Choroid plexus epithelial cell (primary cell): ENCODE measurements at regions not wholly inside any gene's neighbourhood (a gene's known extent, or its start where the extent isn't known, plus 50 kb on each side); places are given as distances from the start of the nearest gene placed in this dataset.

Source experiments
- DNase-seq: peaks from one replicate; pipeline ENCODE4 v3.0.0-alpha.2; 2010; ENCODE audit warnings: low read depth
- H3K4me3 ChIP-seq: 2 replicates; pipeline ENCODE4 v1.5.1; 2011; ENCODE audit warnings: low read depth, mild to moderate bottlenecking, control low read depth, low read length, moderate library complexity
- TF ChIP-seq, protein P1 (sequence below): conservative IDR thresholded peaks from 2 replicates; pipeline ENCODE4 v1.5.1; 2011; ENCODE audit warnings: low read depth, mild to moderate bottlenecking, control low read depth, inconsistent platforms, low read length, moderate library complexity

GRCh38 chr6:10310826-10311225, 104.0 kb downstream of the TFAP2A start:
- DNase-seq, result no peak
- TF ChIP-seq, protein P1, sequence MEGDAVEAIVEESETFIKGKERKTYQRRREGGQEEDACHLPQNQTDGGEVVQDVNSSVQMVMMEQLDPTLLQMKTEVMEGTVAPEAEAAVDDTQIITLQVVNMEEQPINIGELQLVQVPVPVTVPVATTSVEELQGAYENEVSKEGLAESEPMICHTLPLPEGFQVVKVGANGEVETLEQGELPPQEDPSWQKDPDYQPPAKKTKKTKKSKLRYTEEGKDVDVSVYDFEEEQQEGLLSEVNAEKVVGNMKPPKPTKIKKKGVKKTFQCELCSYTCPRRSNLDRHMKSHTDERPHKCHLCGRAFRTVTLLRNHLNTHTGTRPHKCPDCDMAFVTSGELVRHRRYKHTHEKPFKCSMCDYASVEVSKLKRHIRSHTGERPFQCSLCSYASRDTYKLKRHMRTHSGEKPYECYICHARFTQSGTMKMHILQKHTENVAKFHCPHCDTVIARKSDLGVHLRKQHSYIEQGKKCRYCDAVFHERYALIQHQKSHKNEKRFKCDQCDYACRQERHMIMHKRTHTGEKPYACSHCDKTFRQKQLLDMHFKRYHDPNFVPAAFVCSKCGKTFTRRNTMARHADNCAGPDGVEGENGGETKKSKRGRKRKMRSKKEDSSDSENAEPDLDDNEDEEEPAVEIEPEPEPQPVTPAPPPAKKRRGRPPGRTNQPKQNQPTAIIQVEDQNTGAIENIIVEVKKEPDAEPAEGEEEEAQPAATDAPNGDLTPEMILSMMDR, result no peak
- H3K4me3 ChIP-seq, result no peak overlapping the region

DNA sequence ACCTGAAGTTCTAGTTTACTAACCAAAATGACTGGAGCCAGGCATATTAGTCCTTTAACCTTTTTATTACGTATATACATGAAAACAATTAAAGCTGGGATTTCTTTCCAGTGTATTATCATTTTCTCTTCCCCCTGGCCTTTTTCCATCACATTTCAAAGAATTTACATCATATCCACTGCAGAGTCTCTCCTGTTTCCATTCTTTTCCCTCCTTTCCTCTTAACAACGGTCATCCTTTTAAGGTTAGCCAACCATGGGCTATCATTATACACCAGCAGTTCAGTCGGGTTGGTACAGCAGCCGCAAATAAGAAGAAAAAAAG, 104.6 kb downstream of the TFAP2A start:
- TF ChIP-seq, protein P1, result no peak
- no peak overlapping the region for H3K4me3 ChIP-seq
- no peak for DNase-seq

GRCh38 chr6:10309457-10310329, 105.2 kb downstream of the TFAP2A start:
- DNase-seq, result no peak
- H3K4me3 ChIP-seq, result no peak overlapping the region
- TF ChIP-seq, protein P1, result no peak

GRCh38 chr6:10307476-10307875, 107.4 kb downstream of the TFAP2A start:
- no peak overlapping the region for H3K4me3 ChIP-seq
- TF ChIP-seq, protein P1, result no peak
- no peak for DNase-seq

DNA sequence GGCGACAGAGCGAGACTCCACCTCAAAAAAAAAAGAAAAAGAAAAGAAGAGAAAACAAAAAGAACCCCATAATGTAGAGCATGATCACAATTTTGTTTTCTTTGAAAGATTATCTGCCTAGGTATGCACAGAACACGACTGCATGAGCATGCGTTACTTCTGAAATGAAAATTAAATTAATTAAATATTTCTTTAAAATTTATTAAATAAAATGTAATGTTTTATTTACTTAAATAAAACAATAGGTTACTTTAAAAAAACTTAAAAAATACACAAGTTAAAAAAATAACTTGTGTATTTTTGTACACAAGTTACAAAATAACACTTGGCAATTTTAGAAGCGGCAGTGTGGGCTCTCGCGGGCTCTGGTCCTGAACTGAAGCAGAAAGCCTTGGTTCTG, 107.8 kb downstream of the TFAP2A start:
- TF ChIP-seq, protein P1, result no peak
- no peak overlapping the region for H3K4me3 ChIP-seq
- no peak for DNase-seq

GRCh38 chr6:10305790-10306415, 109.0 kb downstream of the TFAP2A start:
- H3K4me3 ChIP-seq, result no peak overlapping the region
- TF ChIP-seq, protein P1, result no peak
- DNase-seq, result no peak
